WI38 (cell line): ENCODE measurements at regions not wholly inside any gene's neighbourhood (a gene's known extent, or its start where the extent isn't known, plus 50 kb on each side); places are given as distances from the start of the nearest gene placed in this dataset.
"Not testable (repeated sequence)": the region's sequence is repeated elsewhere in the genome, so short reads cannot be mapped to it uniquely, and the experiment has no call there.

ENCODE experiments used
- H3K4me3 ChIP-seq: 2 replicates; pipeline ENCODE4 v1.5.1; 2011; ENCODE audit warnings: low read depth, mild to moderate bottlenecking, control low read depth, low read length
- TF ChIP-seq, protein P1 (sequence below): IDR thresholded peaks from 2 replicates; pipeline ENCODE4 v1.5.1; 2012; ENCODE audit warnings: low read depth, mild to moderate bottlenecking, control low read depth, low read length

DNA sequence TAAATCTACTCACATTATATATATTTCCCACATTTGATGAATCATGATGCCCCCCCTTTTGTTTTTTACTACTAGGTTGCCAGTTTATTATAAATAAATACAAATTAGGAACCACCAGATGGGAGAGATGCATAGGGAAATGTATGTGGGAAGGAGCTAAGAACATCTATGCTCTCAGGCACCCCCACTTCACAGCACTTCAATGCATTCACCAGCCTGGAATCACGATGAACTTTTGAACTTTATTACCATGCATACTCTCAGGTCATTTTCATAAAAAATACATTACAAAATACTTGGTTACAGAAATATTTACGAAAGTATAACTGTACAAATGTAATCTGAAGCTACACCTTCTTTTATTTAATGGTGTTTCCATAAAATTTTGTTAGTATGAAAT, 988.0 kb upstream of the EPHA6 start:
- TF ChIP-seq, protein P1, sequence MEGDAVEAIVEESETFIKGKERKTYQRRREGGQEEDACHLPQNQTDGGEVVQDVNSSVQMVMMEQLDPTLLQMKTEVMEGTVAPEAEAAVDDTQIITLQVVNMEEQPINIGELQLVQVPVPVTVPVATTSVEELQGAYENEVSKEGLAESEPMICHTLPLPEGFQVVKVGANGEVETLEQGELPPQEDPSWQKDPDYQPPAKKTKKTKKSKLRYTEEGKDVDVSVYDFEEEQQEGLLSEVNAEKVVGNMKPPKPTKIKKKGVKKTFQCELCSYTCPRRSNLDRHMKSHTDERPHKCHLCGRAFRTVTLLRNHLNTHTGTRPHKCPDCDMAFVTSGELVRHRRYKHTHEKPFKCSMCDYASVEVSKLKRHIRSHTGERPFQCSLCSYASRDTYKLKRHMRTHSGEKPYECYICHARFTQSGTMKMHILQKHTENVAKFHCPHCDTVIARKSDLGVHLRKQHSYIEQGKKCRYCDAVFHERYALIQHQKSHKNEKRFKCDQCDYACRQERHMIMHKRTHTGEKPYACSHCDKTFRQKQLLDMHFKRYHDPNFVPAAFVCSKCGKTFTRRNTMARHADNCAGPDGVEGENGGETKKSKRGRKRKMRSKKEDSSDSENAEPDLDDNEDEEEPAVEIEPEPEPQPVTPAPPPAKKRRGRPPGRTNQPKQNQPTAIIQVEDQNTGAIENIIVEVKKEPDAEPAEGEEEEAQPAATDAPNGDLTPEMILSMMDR = no peak
- no peak overlapping the region for H3K4me3 ChIP-seq

DNA sequence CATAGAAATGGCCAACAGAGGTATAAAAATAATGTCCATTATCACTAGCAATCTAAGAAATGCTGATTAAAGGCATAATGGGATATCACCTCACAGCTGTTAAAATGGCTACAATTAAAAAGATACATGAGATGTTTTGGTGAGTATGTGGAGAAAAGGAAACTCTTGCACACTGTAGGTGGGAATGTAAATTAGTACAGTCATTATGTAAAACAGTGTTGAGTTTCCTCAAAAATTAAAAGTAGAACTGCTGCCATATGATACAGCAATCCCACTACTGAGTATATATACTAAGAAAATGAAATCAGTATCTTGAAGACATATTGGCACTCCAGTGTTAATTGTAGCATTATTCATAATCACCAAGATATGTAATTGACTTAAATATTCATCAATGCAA, 982.2 kb upstream of the EPHA6 start:
- no peak overlapping the region for H3K4me3 ChIP-seq
- TF ChIP-seq, protein P1 = no peak

DNA sequence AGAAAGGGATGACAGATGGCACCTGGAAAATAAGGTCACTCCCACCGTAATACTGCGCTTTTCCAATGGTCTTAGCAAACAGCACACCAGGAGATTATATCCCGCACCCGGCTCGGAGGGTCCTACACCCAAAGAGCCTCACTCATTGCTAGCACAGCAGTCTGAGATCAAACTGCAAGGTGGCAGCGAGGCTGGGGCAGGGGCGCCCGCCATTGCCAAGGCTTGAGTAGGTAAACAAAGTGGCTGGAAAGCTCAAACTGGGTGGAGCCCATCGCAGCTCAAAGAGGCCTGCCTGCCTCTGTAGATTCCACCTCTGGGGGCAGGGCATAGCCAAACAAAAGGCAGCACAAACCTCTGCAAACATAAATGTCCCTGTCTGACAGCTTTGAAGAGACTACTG, 953.8 kb upstream of the EPHA6 start:
- not testable (repeated sequence) for H3K4me3 ChIP-seq

DNA sequence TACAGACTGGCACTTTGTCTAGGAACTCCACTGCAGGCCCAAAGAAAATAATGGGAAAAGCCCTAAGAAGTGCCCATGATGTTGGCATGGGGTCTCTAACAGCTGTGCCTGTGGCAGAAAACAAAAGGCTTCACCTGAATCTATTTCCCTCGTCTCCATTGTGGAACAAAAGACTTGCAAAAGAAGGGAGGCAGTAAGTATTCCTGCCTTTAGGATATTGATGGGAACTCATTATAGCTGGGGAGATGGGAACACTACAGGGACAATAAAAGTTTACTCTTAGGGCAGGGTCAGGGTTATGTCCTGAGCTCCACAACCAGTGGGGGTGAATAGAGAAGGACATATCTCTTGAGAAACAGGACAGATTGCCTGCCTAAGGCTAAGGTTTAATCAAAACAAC, 930.6 kb upstream of the EPHA6 start:
- H3K4me3 ChIP-seq = no peak overlapping the region
- TF ChIP-seq, protein P1 = no peak

DNA sequence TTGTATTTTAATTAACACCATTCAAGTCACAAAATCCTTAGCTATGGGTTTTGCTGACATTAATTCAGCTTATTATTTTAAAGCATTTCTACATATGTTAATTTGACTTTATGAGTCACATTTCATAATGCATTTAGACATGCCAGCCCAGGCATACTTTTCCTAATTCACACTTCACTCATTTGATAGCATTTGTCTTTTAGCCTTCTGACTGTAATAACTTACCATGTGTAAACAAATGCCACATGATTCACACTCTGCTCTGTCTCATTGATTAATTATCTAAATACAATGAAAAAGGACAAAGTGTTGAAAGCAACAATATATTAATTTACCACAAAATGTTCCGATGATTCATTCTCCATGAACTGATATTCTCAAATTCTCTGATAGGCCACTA, 927.8 kb upstream of the EPHA6 start:
- TF ChIP-seq, protein P1 = no peak
- no peak overlapping the region for H3K4me3 ChIP-seq

DNA sequence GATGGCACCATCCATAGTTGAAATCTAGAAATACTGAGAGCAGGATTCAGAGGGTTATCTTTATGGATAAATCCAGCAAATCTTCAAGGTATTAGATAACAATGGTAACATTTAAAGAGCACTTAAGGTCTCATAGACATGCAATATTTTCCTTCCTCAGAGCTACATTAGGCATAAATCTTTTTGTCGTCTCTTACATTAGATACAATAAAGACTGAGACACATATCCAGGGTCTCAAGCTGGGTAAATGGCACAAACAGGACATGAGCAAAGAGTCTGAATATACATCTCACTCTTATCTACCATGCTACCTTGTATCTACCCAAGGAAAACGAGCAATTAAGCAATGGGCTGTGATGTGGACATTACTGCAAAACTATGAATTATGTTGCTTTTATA, 927.3 kb upstream of the EPHA6 start:
- no peak overlapping the region for H3K4me3 ChIP-seq
- TF ChIP-seq, protein P1 = no peak

DNA sequence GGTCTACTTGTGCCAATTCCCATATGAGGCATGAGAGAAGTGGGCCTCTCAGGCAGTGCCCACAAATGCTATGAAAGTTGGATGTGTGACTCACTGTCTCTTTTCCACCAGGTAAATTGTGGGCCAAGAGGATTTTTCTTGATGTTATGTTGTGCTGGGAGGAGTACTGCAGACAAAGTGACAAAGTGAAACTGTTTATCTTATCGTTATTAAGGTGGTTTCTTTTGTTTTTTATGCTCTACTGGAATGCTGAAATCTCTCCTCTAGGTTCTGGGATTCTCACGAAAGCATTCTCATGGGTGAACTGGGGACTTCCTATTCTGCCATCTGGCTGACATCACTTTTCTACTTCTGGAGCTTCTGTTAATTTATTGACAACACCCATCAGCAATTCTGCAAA, 919.6 kb upstream of the EPHA6 start:
- H3K4me3 ChIP-seq = no peak overlapping the region

DNA sequence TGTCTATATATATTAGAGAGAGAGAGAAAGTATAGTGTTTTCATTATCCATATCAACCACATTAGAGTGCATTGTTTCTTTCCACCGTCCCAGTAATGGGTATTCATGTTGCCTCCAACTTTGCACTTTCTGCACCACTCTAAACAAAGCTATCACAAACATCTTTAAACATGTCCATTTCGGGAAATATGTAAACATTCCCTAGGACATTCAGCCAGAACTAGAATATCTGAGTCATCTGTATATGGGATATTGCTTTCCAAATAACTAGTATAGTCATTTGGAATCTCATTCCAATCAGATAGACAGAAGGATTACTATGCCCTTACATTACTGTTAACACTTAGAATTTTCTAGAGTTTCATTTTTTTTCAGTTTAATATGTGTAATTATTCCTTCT, 914.9 kb upstream of the EPHA6 start:
- TF ChIP-seq, protein P1 = no peak
- no peak overlapping the region for H3K4me3 ChIP-seq

More for the DNA sequence above, 919.6 kb upstream of the EPHA6 start:
- TF ChIP-seq, protein P1 = no peak
